HepG2 (cell line): ENCODE measurements at regions not wholly inside any gene's neighbourhood (a gene's known extent, or its start where the extent isn't known, plus 50 kb on each side); places are given as distances from the start of the nearest gene placed in this dataset.

ENCODE experiments used
- ATAC-seq: fragments of 200-7000 bp; cut with Tn5 transposase; 3 replicates; pipeline ENCODE4 v1.9.1; 2020; ENCODE audit warnings: mild to moderate bottlenecking, moderate library complexity
- BruUV-seq: library from RNA; stranded (reverse); fragments of 400-500 nt; replicated peaks from 2 replicates; lab custom pipeline; 2021; lab: Mats Ljungman, UMichigan
- CTCF ChIA-PET: fragments of 300-600 bp; formaldehyde crosslinking; extraction: SDS; loops from one replicate; lab custom pipeline; 2021; ENCODE audit warnings: low total read pairs, inconsistent platforms, low intra/inter-chr PET ratio; lab: Yijun Ruan, JAX
- POLR2A ChIA-PET: fragments of 350-600 bp; sonication (Branson Sonifier 250); formaldehyde crosslinking; loops from one replicate; lab custom pipeline; 2020; ENCODE audit warnings: antibody characterized with exemption, inconsistent platforms; lab: Yijun Ruan, JAX
- DNase-seq: peaks from one replicate; pipeline ENCODE4 v3.0.0-alpha.2; 2015; ENCODE audit warnings: low spot score
- FAIRE-seq: peaks from 3 replicates; lab custom pipeline; 2011; peaks lifted over from hg19 to GRCh38; lab: Jason Lieb, UNC
- H2AFZ ChIP-seq: one replicate; pipeline ENCODE4 v1.6.1; 2011; ENCODE audit warnings: low read length, inconsistent platforms
- H3K27ac ChIP-seq: fragments of 300-600 bp; 3 replicates; pipeline ENCODE4 v1.8.0; 2011; ENCODE audit warnings: mixed run types, mild to moderate bottlenecking, mixed read lengths, low read length, inconsistent platforms; ENCODE audit not compliant: insufficient read depth; ENCODE audit errors: extremely low read length
- H3K27me3 ChIP-seq, 2 experiments: fragments of 200-600 bp in 1 of 2; 2 replicates in 1 of 2; 3 replicates in 1 of 2; pipeline versions ENCODE4 v1.6.0 to v1.8.0; 2011; ENCODE audit warnings: low read length in 2 of 2, mild to moderate bottlenecking in 2 of 2, moderate library complexity in 2 of 2, inconsistent platforms in 1 of 2; ENCODE audit not compliant: insufficient read depth in 2 of 2, control insufficient read depth in 1 of 2
- H3K36me3 ChIP-seq, 2 experiments: fragments of 200-600 bp in 1 of 2; replicated peaks in 1 of 2; 2 replicates in 1 of 2; 3 replicates in 1 of 2; pipeline versions ENCODE4 v1.5.1 to v1.8.0; 2011; ENCODE audit warnings: low read length in 2 of 2, inconsistent platforms in 1 of 2; ENCODE audit not compliant: insufficient read depth in 2 of 2, control insufficient read depth in 1 of 2
- H3K4me1 ChIP-seq: 2 replicates; pipeline ENCODE4 v1.5.1; 2012; ENCODE audit warnings: low read length, inconsistent platforms; ENCODE audit not compliant: insufficient read depth
- H3K4me2 ChIP-seq: 2 replicates; pipeline ENCODE4 v1.6.0; 2011; ENCODE audit warnings: low read depth, low read length, inconsistent platforms
- H3K4me3 ChIP-seq, 3 experiments: fragments of 200-600 bp in 1 of 3; sonication (generic), shearing (Covaris generic) in 1 of 3; replicated peaks in 1 of 3; 2 replicates each; pipeline ENCODE4 v1.5.1; 2011 to 2016; ENCODE audit warnings: low read length in 3 of 3, inconsistent platforms in 2 of 3, low read depth in 2 of 3, mild to moderate bottlenecking in 2 of 3, control low read depth in 1 of 3, mixed read lengths in 1 of 3; ENCODE audit not compliant: insufficient read depth in 1 of 3
- H3K79me2 ChIP-seq: one replicate; pipeline ENCODE4 v1.6.1; 2011; ENCODE audit warnings: low read length, inconsistent platforms; ENCODE audit not compliant: insufficient read depth
- H3K9ac ChIP-seq: 2 replicates; pipeline ENCODE4 v1.6.0; 2011; ENCODE audit warnings: mild to moderate bottlenecking, low read depth, low read length, inconsistent platforms; ENCODE audit not compliant: insufficient read depth
- H3K9me3 ChIP-seq: 2 replicates; pipeline ENCODE4 v1.5.1; 2012; ENCODE audit warnings: mild to moderate bottlenecking, low read length
- H4K20me1 ChIP-seq: 2 replicates; pipeline ENCODE4 v1.6.0; 2011; ENCODE audit warnings: inconsistent platforms, mild to moderate bottlenecking, low read length, moderate library complexity; ENCODE audit not compliant: insufficient read depth
- BRCA1 ChIP-seq: sonication (generic); formaldehyde crosslinking; IDR thresholded peaks from 2 replicates; pipeline ENCODE4 v1.4.0; 2020; ENCODE audit warnings: missing genetic modification reagents
- CREM ChIP-seq, 2 experiments: sonication (generic) in 1 of 2; formaldehyde crosslinking in 1 of 2; IDR thresholded peaks; 2 replicates each; pipeline versions ENCODE4 v1.4.0 to v1.6.1; 2016 to 2020; ENCODE audit warnings: antibody characterized with exemption in 1 of 2, mild to moderate bottlenecking in 1 of 2, missing genetic modification reagents in 1 of 2
- HNRNPK ChIP-seq: fragments of 200-400 bp; formaldehyde crosslinking; IDR thresholded peaks from 2 replicates; pipeline ENCODE4 v1.6.1; 2018; ENCODE audit warnings: low read length, low read depth, moderate library complexity, mild to moderate bottlenecking; ENCODE audit not compliant: poor library complexity, severe bottlenecking
- NFE2L2 ChIP-seq: fragments of 150-350 bp; IDR thresholded peaks from 2 replicates; pipeline ENCODE4 v1.6.1; 2014; ENCODE audit warnings: low read length
- NPAS2 ChIP-seq: sonication (generic); formaldehyde crosslinking; IDR thresholded peaks from 2 replicates; pipeline ENCODE4 v1.8.0; 2022; ENCODE audit warnings: mild to moderate bottlenecking, missing genetic modification reagents, borderline replicate concordance
- RFXANK ChIP-seq: IDR thresholded peaks from 2 replicates; pipeline ENCODE4 v1.6.1; 2016
- RXRB ChIP-seq: IDR thresholded peaks from 2 replicates; pipeline ENCODE4 v1.6.1; 2016; ENCODE audit warnings: borderline replicate concordance, missing genetic modification reagents, missing compliant biosample characterization
- ZFP62 ChIP-seq: sonication (generic); formaldehyde crosslinking; IDR thresholded peaks from 2 replicates; pipeline ENCODE4 v1.4.0; 2020; ENCODE audit warnings: missing genetic modification reagents
- ZNF234 ChIP-seq: sonication (generic); formaldehyde crosslinking; conservative IDR thresholded peaks from 2 replicates; pipeline ENCODE4 v1.5.1; 2020; ENCODE audit warnings: mild to moderate bottlenecking, missing genetic modification reagents
- ZNF451 ChIP-seq: sonication (generic); formaldehyde crosslinking; IDR thresholded peaks from 2 replicates; pipeline ENCODE4 v1.5.0; 2020; ENCODE audit warnings: mild to moderate bottlenecking, missing genetic modification reagents
- ZNF564 ChIP-seq: sonication (generic); formaldehyde crosslinking; IDR thresholded peaks from 2 replicates; pipeline ENCODE4 v1.8.1; 2023; ENCODE audit warnings: mild to moderate bottlenecking, missing genetic modification reagents
- ZNF629 ChIP-seq: sonication (generic); formaldehyde crosslinking; conservative IDR thresholded peaks from 2 replicates; pipeline ENCODE4 v1.5.0; 2020; ENCODE audit warnings: missing genetic modification reagents
- WGBS: methylation state at CpG from one replicate; pipeline ENCODE4 v1.1.6; 2017; ENCODE audit warnings: low lambda C conversion rate; 5-methylcytosine and 5-hydroxymethylcytosine counted together
- in situ Hi-C: cut with HindIII; loops from 2 replicates; pipeline ENCODE4 v1.10.0; 2017; ENCODE audit warnings: low pct_unique_long_range_greater_than_20kb; ENCODE audit not compliant: extremely low pct_ligation_motif_present
- intact Hi-C: fragments of 100-400 bp; cut with micrococcal nuclease; formaldehyde crosslinking; loops from one replicate; pipeline ENCODE4 v1.10.0; 2022; ENCODE audit not compliant: unreplicated experiment
- TF ChIP-seq, protein P1 (sequence below): sonication (generic); formaldehyde crosslinking; IDR thresholded peaks from 2 replicates; pipeline ENCODE4 v1.5.0; 2020; ENCODE audit warnings: missing genetic modification reagents, mild to moderate bottlenecking, borderline replicate concordance
- TF ChIP-seq, protein P2 (sequence below): sonication (generic); formaldehyde crosslinking; IDR thresholded peaks from 2 replicates; pipeline ENCODE4 v1.4.0; 2020; ENCODE audit warnings: missing genetic modification reagents, mild to moderate bottlenecking, borderline replicate concordance
- TF ChIP-seq, protein P3 (sequence below): sonication (generic); formaldehyde crosslinking; IDR thresholded peaks from 2 replicates; pipeline ENCODE4 v1.9.0; 2022; ENCODE audit warnings: missing genetic modification reagents, mild to moderate bottlenecking, borderline replicate concordance
- TF ChIP-seq, protein P4 (sequence below): IDR thresholded peaks from 2 replicates; pipeline ENCODE4 v1.6.1; 2016

DNA sequence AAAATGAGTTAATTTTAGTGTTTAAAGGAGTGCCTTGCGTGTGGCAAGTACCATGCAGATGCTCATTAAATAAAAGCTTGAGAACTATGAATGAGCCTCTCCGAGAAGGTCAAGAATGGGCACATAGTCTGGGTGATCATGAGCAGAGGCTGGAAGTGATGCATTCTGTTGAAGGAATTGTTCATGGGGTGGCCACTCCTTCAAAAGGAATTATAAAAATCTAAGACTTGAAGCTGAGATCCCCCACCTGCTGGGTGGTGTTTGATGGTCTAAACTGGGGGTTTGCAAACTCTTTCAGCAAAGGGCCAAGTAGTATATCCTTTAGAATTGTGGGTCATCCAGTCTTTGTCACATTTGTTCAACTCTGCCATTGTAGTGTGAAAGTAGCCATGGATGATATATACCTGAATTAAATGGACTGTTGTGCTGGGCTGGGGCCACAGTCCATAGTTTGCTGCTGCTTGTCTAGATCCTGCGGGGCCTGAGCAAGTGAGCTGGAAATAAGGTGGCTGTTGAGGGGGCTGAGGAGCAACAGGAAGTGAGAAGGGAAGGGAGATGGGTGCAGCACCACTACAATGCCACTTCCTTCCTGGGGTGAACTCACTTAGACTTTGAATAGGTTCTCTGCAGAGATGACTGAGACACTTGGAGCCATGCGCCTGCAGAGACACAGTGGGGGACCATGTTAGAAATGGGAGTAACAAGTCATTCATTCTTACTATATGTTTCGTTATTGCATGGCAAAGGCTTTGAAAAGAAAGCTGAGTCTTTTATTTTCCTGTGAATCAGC is 179.0 kb downstream of the SNX19 start:
- CTCF ChIA-PET: no interaction called here
- no peaks in the 10 kb centered on the region for H3K36me3 ChIP-seq
- no TSS peak for BruUV-seq
- H3K27me3 ChIP-seq: no peaks in the 10 kb centered on the region
- H3K27ac ChIP-seq: no peak overlapping the region
- WGBS: 45% methylated on average over 5 of the region's 5 CpGs
- H3K79me2 ChIP-seq: no peaks in the 10 kb centered on the region
- no peak overlapping the region for H3K4me2 ChIP-seq
- no peaks in the 10 kb centered on the region for H4K20me1 ChIP-seq
- no peak for ATAC-seq
- peaks cover 20% of the 10 kb centered on the region for H3K9me3 ChIP-seq
- H3K4me1 ChIP-seq: no peaks in the 10 kb centered on the region
- POLR2A ChIA-PET: no interaction called here
- in situ Hi-C loops (no loop called here), intact Hi-C loops (no loop called here)
- FAIRE-seq: no peak
- DNase-seq: no peak
- H3K4me3 ChIP-seq: no peak overlapping the region
- no peak overlapping the region for H3K9ac ChIP-seq
- TF ChIP-seq RXRB (CRISPR knock-in tag) (no peak), HNRNPK (no peak), NPAS2 (CRISPR knock-in tag) (no peak), CREM (IDR thresholded peaks at IDR 0.05) (no peak), CREM (CRISPR knock-in tag; IDR thresholded peaks at IDR 0.05) (no peak), BRCA1 (CRISPR knock-in tag) (no peak), ZNF451 (CRISPR knock-in tag) (no peak), RFXANK (CRISPR knock-in tag) (no peak), NFE2L2 (no peak), ZFP62 (CRISPR knock-in tag) (no peak), ZNF564 (CRISPR knock-in tag) (no peak), ZNF629 (CRISPR knock-in tag) (no peak), ZNF234 (CRISPR knock-in tag) (no peak)
- TF ChIP-seq, protein P1, sequence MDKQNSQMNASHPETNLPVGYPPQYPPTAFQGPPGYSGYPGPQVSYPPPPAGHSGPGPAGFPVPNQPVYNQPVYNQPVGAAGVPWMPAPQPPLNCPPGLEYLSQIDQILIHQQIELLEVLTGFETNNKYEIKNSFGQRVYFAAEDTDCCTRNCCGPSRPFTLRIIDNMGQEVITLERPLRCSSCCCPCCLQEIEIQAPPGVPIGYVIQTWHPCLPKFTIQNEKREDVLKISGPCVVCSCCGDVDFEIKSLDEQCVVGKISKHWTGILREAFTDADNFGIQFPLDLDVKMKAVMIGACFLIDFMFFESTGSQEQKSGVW: no peak
- TF ChIP-seq, protein P2, sequence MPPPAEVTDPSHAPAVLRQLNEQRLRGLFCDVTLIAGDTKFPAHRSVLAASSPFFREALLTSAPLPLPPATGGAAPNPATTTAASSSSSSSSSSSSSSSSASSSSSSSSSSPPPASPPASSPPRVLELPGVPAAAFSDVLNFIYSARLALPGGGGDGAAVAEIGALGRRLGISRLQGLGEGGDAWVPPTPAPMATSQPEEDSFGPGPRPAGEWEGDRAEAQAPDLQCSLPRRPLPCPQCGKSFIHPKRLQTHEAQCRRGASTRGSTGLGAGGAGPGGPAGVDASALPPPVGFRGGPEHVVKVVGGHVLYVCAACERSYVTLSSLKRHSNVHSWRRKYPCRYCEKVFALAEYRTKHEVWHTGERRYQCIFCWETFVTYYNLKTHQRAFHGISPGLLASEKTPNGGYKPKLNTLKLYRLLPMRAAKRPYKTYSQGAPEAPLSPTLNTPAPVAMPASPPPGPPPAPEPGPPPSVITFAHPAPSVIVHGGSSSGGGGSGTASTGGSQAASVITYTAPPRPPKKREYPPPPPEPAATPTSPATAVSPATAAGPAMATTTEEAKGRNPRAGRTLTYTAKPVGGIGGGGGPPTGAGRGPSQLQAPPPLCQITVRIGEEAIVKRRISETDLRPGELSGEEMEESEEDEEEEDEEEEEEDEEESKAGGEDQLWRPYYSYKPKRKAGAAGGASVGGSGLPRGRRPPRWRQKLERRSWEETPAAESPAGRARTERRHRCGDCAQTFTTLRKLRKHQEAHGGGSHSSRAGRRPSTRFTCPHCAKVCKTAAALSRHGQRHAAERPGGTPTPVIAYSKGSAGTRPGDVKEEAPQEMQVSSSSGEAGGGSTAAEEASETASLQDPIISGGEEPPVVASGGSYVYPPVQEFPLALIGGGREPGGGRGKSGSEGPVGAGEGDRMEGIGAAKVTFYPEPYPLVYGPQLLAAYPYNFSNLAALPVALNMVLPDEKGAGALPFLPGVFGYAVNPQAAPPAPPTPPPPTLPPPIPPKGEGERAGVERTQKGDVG: no peak
- TF ChIP-seq, protein P3, sequence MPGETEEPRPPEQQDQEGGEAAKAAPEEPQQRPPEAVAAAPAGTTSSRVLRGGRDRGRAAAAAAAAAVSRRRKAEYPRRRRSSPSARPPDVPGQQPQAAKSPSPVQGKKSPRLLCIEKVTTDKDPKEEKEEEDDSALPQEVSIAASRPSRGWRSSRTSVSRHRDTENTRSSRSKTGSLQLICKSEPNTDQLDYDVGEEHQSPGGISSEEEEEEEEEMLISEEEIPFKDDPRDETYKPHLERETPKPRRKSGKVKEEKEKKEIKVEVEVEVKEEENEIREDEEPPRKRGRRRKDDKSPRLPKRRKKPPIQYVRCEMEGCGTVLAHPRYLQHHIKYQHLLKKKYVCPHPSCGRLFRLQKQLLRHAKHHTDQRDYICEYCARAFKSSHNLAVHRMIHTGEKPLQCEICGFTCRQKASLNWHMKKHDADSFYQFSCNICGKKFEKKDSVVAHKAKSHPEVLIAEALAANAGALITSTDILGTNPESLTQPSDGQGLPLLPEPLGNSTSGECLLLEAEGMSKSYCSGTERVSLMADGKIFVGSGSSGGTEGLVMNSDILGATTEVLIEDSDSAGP (CRISPR knock-in tag): no peak
- TF ChIP-seq, protein P4, sequence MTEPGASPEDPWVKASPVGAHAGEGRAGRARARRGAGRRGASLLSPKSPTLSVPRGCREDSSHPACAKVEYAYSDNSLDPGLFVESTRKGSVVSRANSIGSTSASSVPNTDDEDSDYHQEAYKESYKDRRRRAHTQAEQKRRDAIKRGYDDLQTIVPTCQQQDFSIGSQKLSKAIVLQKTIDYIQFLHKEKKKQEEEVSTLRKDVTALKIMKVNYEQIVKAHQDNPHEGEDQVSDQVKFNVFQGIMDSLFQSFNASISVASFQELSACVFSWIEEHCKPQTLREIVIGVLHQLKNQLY (CRISPR knock-in tag): no peak
- TF ChIP-seq, all 625 proteins: peak for 0
- no peak overlapping the region for H2AFZ ChIP-seq
